H9 (cell line): ENCODE measurements at regions not wholly inside any gene's neighbourhood (a gene's known extent, or its start where the extent isn't known, plus 50 kb on each side); places are given as distances from the start of the nearest gene placed in this dataset.

Experiments used
- DNase-seq: peaks from one replicate; pipeline ENCODE4 v3.0.0-alpha.2; 2017
- H2AFZ ChIP-seq: one replicate; pipeline ENCODE4 v1.6.1; 2013; ENCODE audit warnings: mild to moderate bottlenecking, low read length, control low read depth, moderate library complexity
- H2AK5ac ChIP-seq: 2 replicates; pipeline ENCODE4 v1.6.1; 2013; ENCODE audit warnings: low read length, control low read depth, mixed read lengths; ENCODE audit not compliant: insufficient read length
- H2BK120ac ChIP-seq: one replicate; pipeline ENCODE4 v1.6.1; 2013; ENCODE audit warnings: low read depth, mild to moderate bottlenecking, low read length, control low read depth, inconsistent platforms; ENCODE audit not compliant: poor library complexity, severe bottlenecking
- H2BK12ac ChIP-seq: 2 replicates; pipeline ENCODE4 v1.6.1; 2013; ENCODE audit warnings: low read length, control low read depth, mixed read lengths, low read depth; ENCODE audit not compliant: insufficient read length
- H2BK15ac ChIP-seq: 2 replicates; pipeline ENCODE4 v1.6.1; 2013; ENCODE audit warnings: low read depth, low read length, control low read depth
- H2BK20ac ChIP-seq: one replicate; pipeline ENCODE4 v1.6.1; 2013; ENCODE audit warnings: low read depth, mild to moderate bottlenecking, low read length, control low read depth, inconsistent platforms; ENCODE audit not compliant: poor library complexity, severe bottlenecking
- H2BK5ac ChIP-seq: 2 replicates; pipeline ENCODE4 v1.6.1; 2013; ENCODE audit warnings: low read length, control low read depth, mixed read lengths; ENCODE audit not compliant: insufficient read length
- H3K14ac ChIP-seq: 2 replicates; pipeline ENCODE4 v1.6.1; 2013; ENCODE audit warnings: low read length, control low read depth; ENCODE audit not compliant: insufficient read depth
- H3K18ac ChIP-seq: 2 replicates; pipeline ENCODE4 v1.6.1; 2013; ENCODE audit warnings: low read depth, mild to moderate bottlenecking, mixed read lengths, low read length, control low read depth; ENCODE audit not compliant: insufficient read length
- H3K23ac ChIP-seq: 2 replicates; pipeline ENCODE4 v1.6.1; 2013; ENCODE audit warnings: low read length, control low read depth, mixed read lengths, low read depth; ENCODE audit not compliant: insufficient read length
- H3K23me2 ChIP-seq: 2 replicates; pipeline ENCODE4 v1.6.1; 2013; ENCODE audit warnings: low read depth, mild to moderate bottlenecking, mixed read lengths, low read length, control low read depth; ENCODE audit not compliant: insufficient read length, poor library complexity, severe bottlenecking
- H3K27ac ChIP-seq: 2 replicates; pipeline ENCODE4 v1.5.1; 2013; ENCODE audit warnings: low read length, control low read depth, mixed read lengths, low read depth; ENCODE audit not compliant: insufficient read length
- H3K27me3 ChIP-seq: 2 replicates; pipeline ENCODE4 v1.6.1; 2013; ENCODE audit warnings: low read length, control low read depth, inconsistent platforms; ENCODE audit not compliant: insufficient read depth
- H3K4ac ChIP-seq: 2 replicates; pipeline ENCODE4 v1.6.1; 2013; ENCODE audit warnings: low read depth, mild to moderate bottlenecking, control low read depth, inconsistent platforms, low read length, moderate library complexity
- H3K4me1 ChIP-seq: 2 replicates; pipeline ENCODE4 v1.6.1; 2013; ENCODE audit warnings: low read length, control low read depth, inconsistent platforms; ENCODE audit not compliant: insufficient read depth
- H3K4me2 ChIP-seq: 2 replicates; pipeline ENCODE4 v1.6.1; 2013; ENCODE audit warnings: low read length, control low read depth, mixed read lengths; ENCODE audit not compliant: insufficient read length, insufficient read depth
- H3K56ac ChIP-seq: 2 replicates; pipeline ENCODE4 v1.6.1; 2013; ENCODE audit warnings: low read depth, mild to moderate bottlenecking, mixed read lengths, low read length, control low read depth; ENCODE audit not compliant: insufficient read length
- H3K79me1 ChIP-seq: 2 replicates; pipeline ENCODE4 v1.6.1; 2013; ENCODE audit warnings: low read depth, mild to moderate bottlenecking, moderate library complexity, low read length, control low read depth, inconsistent platforms; ENCODE audit not compliant: insufficient read depth, poor library complexity, severe bottlenecking
- H3K79me2 ChIP-seq: 2 replicates; pipeline ENCODE4 v1.6.1; 2013; ENCODE audit warnings: low read length, control low read depth, inconsistent platforms; ENCODE audit not compliant: insufficient read depth
- H3K9ac ChIP-seq: 2 replicates; pipeline ENCODE4 v1.6.1; 2013; ENCODE audit warnings: low read length, control low read depth, mixed read lengths; ENCODE audit not compliant: insufficient read length; ENCODE audit errors: extremely low read depth
- H3K9me3 ChIP-seq: one replicate; pipeline ENCODE4 v1.6.1; 2013; ENCODE audit warnings: low read depth, low read length, inconsistent platforms; ENCODE audit not compliant: control insufficient read depth
- H3T11ph ChIP-seq: one replicate; pipeline ENCODE4 v1.6.1; 2013; ENCODE audit warnings: mild to moderate bottlenecking, low read length, control low read depth, inconsistent platforms
- H4K20me1 ChIP-seq: one replicate; pipeline ENCODE4 v1.6.1; 2013; ENCODE audit not compliant: control insufficient read depth, insufficient read length, insufficient read depth
- H4K5ac ChIP-seq: 2 replicates; pipeline ENCODE4 v1.6.1; 2013; ENCODE audit warnings: low read depth, mild to moderate bottlenecking, mixed read lengths, low read length, control low read depth; ENCODE audit not compliant: insufficient read length
- H4K8ac ChIP-seq: replicated peaks from 2 replicates; pipeline ENCODE4 v1.6.1; 2013; ENCODE audit warnings: low read length, control low read depth, mixed read lengths, low read depth; ENCODE audit not compliant: insufficient read length
- H4K91ac ChIP-seq: 2 replicates; pipeline ENCODE4 v1.6.1; 2013; ENCODE audit warnings: low read depth, mild to moderate bottlenecking, moderate library complexity, mixed read lengths, low read length, control low read depth; ENCODE audit not compliant: insufficient read length
- H3K27ac Mint-ChIP-seq, 3 experiments: 2 replicates in 2 of 3; 3 replicates in 1 of 3; pipeline ENCODE4 v1.8.0; 2020 to 2021; ENCODE audit warnings: mixed read lengths in 3 of 3, mild to moderate bottlenecking in 1 of 3, moderate library complexity in 1 of 3
- H3K27me3 Mint-ChIP-seq: 2 replicates; pipeline ENCODE4 v1.8.0; 2021; ENCODE audit warnings: low read depth, mild to moderate bottlenecking, moderate library complexity, mixed read lengths
- H3K36me3 Mint-ChIP-seq, 3 experiments: 2 replicates in 2 of 3; 3 replicates in 1 of 3; pipeline ENCODE4 v1.8.0; 2020 to 2021; ENCODE audit warnings: low read depth in 3 of 3, mixed read lengths in 3 of 3; ENCODE audit not compliant: insufficient read depth in 1 of 3
- H3K4me1 Mint-ChIP-seq, 2 experiments: 2 replicates each; pipeline ENCODE4 v1.8.0; 2020; ENCODE audit warnings: mixed read lengths in 2 of 2
- H3K4me3 Mint-ChIP-seq, 2 experiments: 2 replicates in 1 of 2; 3 replicates in 1 of 2; pipeline ENCODE4 v1.8.0; 2020 to 2021; ENCODE audit warnings: mild to moderate bottlenecking in 2 of 2, mixed read lengths in 2 of 2, moderate library complexity in 1 of 2
- H3K9me3 Mint-ChIP-seq, 2 experiments: 2 replicates in 1 of 2; 3 replicates in 1 of 2; pipeline ENCODE4 v1.8.0; 2020; ENCODE audit warnings: mild to moderate bottlenecking in 2 of 2, mixed read lengths in 2 of 2, moderate library complexity in 1 of 2
- CTCF ChIP-seq: fragments of 200-600 bp; sonication (generic); conservative IDR thresholded peaks from 3 replicates; pipeline ENCODE4 v1.8.0; 2021; ENCODE audit warnings: antibody characterized with exemption, mild to moderate bottlenecking
- WGBS: extraction: QIAGEN DNeasy Blood & Tissue Kit; methylation state at CpG from one replicate; pipeline ENCODE4 v1.1.7; 2013; ENCODE audit warnings: missing lambda C conversion rate, low lambda C conversion rate, mixed read lengths; ENCODE audit not compliant: insufficient read length; ENCODE audit errors: extremely low coverage; 5-methylcytosine and 5-hydroxymethylcytosine counted together

- H3K79me2 ChIP-seq: no peaks in the 10 kb centered on the region
- no peak overlapping the region for H3K4ac ChIP-seq
- no peaks in the 10 kb centered on the region for H3K27me3 ChIP-seq
- Mint-ChIP-seq H3K27ac (no peak overlapping the region), H3K4me1 (no peaks in the 10 kb centered on the region), H3K4me3 (no peak overlapping the region), H3K36me3 (no peaks in the 10 kb centered on the region), H3K9me3 (no peaks in the 10 kb centered on the region; a peak in 1 of 5 replicates), H3K27me3 (peaks cover 2% of the 10 kb centered on the region; the same call in 1 of the 2 replicates)
- no peak overlapping the region for H3K14ac ChIP-seq
- no peak for DNase-seq
- H4K20me1 ChIP-seq: no peaks in the 10 kb centered on the region
- H3T11ph ChIP-seq: no peak overlapping the region
- H2BK120ac ChIP-seq: no peak overlapping the region
- H2AFZ ChIP-seq: no peak overlapping the region
- H2BK5ac ChIP-seq: no peak overlapping the region
- no peaks in the 10 kb centered on the region for H3K79me1 ChIP-seq
- no peak overlapping the region for H2BK15ac ChIP-seq
- H3K23ac ChIP-seq: no peak overlapping the region
- no peak overlapping the region for H4K5ac ChIP-seq
- WGBS: no CpG with 5 or more reads among the region's 1 CpG
- no peak overlapping the region for H3K27ac ChIP-seq
- H3K9me3 ChIP-seq: no peaks in the 10 kb centered on the region
- no peak overlapping the region for H2BK12ac ChIP-seq
- no peak overlapping the region for H3K56ac ChIP-seq
- no peak overlapping the region for H4K8ac ChIP-seq
- H4K91ac ChIP-seq: no peak overlapping the region
- no peaks in the 10 kb centered on the region for H3K4me1 ChIP-seq
- H2AK5ac ChIP-seq: no peak overlapping the region
- H3K9ac ChIP-seq: no peak overlapping the region
- TF ChIP-seq CTCF: no peak
- no peak overlapping the region for H3K4me2 ChIP-seq
- no peak overlapping the region for H2BK20ac ChIP-seq
- no peak overlapping the region for H3K18ac ChIP-seq
- H3K23me2 ChIP-seq: no peaks in the 10 kb centered on the region
Measured at GRCh38 chr2:22442051-22442450, 942.9 kb upstream of the KLHL29 start.
